A673 (cell line): ENCODE measurements at regions not wholly inside any gene's neighbourhood (a gene's known extent, or its start where the extent isn't known, plus 50 kb on each side); places are given as distances from the start of the nearest gene placed in this dataset.

Source experiments
- BruUV-seq: library from RNA; stranded (reverse); fragments of 400-500 nt; replicated peaks from 2 replicates; lab custom pipeline; 2021; lab: Mats Ljungman, UMichigan
- CTCF ChIA-PET: fragments of 300-600 bp; sonication (Branson Sonifier 250); formaldehyde crosslinking; loops from one replicate; lab custom pipeline; 2022; ENCODE audit warnings: antibody characterized with exemption; lab: Charles Lee
- POLR2A ChIA-PET: fragments of 300-600 bp; sonication (Branson Sonifier 250); formaldehyde crosslinking; loops from one replicate; lab custom pipeline; 2022; ENCODE audit warnings: antibody characterized with exemption; ENCODE audit not compliant: low non-redundant PET; lab: Charles Lee
- DNase-seq: peaks from one replicate; pipeline ENCODE4 v3.0.0-alpha.2; 2015; ENCODE audit warnings: low spot score
- H3K27ac ChIP-seq: fragments of 200-600 bp; sonication (generic); 2 replicates; pipeline ENCODE4 v1.5.1; 2016; ENCODE audit warnings: mixed run types, low read depth, mild to moderate bottlenecking, mixed read lengths, antibody characterized with exemption, low read length; ENCODE audit not compliant: poor library complexity, severe bottlenecking
- H3K27me3 ChIP-seq: fragments of 200-600 bp; sonication (generic); replicated peaks from 2 replicates; pipeline ENCODE4 v1.6.1; 2017; ENCODE audit warnings: mixed run types, low read depth, mild to moderate bottlenecking, mixed read lengths, antibody characterized with exemption, low read length; ENCODE audit not compliant: insufficient read depth, poor library complexity
- H3K36me3 ChIP-seq: fragments of 200-600 bp; sonication (generic); 2 replicates; pipeline ENCODE4 v1.6.1; 2016; ENCODE audit warnings: mixed run types, mild to moderate bottlenecking, mixed read lengths, antibody characterized with exemption, low read length; ENCODE audit not compliant: insufficient read depth, poor library complexity, severe bottlenecking
- H3K4me1 ChIP-seq: fragments of 200-600 bp; sonication (generic); 2 replicates; pipeline ENCODE4 v1.6.1; 2017; ENCODE audit warnings: mixed run types, mild to moderate bottlenecking, mixed read lengths, antibody characterized with exemption, low read length; ENCODE audit not compliant: insufficient read depth, poor library complexity, severe bottlenecking
- H3K4me3 ChIP-seq: fragments of 200-600 bp; sonication (generic); 2 replicates; pipeline ENCODE4 v1.5.1; 2016; ENCODE audit warnings: low read depth, mixed run types, mild to moderate bottlenecking, mixed read lengths, low read length; ENCODE audit not compliant: poor library complexity, severe bottlenecking
- H3K9me3 ChIP-seq: fragments of 200-600 bp; sonication (generic); 2 replicates; pipeline ENCODE4 v1.6.1; 2016; ENCODE audit warnings: mixed run types, low read depth, mild to moderate bottlenecking, mixed read lengths, antibody characterized with exemption, low read length; ENCODE audit not compliant: poor library complexity, severe bottlenecking
- CTCF ChIP-seq: fragments of 300-800, 200-600 bp; sonication (generic); conservative IDR thresholded peaks from 2 replicates; pipeline ENCODE4 v1.5.1; 2017; ENCODE audit warnings: low read depth, mild to moderate bottlenecking, antibody characterized with exemption, low read length, moderate library complexity, mixed read lengths
- EZH2 ChIP-seq: fragments of 200-600 bp; sonication (generic); IDR thresholded peaks from 2 replicates; pipeline ENCODE4 v1.6.1; 2017; ENCODE audit warnings: borderline replicate concordance, low read depth, mild to moderate bottlenecking, mixed read lengths, antibody characterized with exemption, low read length; ENCODE audit not compliant: poor library complexity, severe bottlenecking
- intact Hi-C: fragments of 100-400 bp; cut with micrococcal nuclease; formaldehyde crosslinking; loops from one replicate; pipeline ENCODE4 v1.10.0; 2022; ENCODE audit not compliant: unreplicated experiment

GRCh38 chr9:7932767-7933166, 133.2 kb upstream of the DMAC1 start:
- Histone ChIP-seq H3K4me1 (no peaks in the 10 kb centered on the region), H3K27ac (no peak overlapping the region), H3K4me3 (no peak overlapping the region), H3K9me3 (peaks cover 11% of the 10 kb centered on the region), H3K27me3 (no peaks in the 10 kb centered on the region), H3K36me3 (no peaks in the 10 kb centered on the region)
- POLR2A ChIA-PET, result no interaction called here
- CTCF ChIA-PET, result no interaction called here
- BruUV-seq, result no TSS peak
- TF ChIP-seq CTCF (no peak), EZH2 (no peak)
- no peak for DNase-seq
- intact Hi-C loops, result no loop called here

GRCh38 chr9:7930613-7931012, 131.0 kb upstream of the DMAC1 start:
- Histone ChIP-seq H3K4me3 (no peak overlapping the region), H3K4me1 (no peaks in the 10 kb centered on the region), H3K9me3 (no peaks in the 10 kb centered on the region), H3K27me3 (no peaks in the 10 kb centered on the region), H3K27ac (no peak overlapping the region), H3K36me3 (no peaks in the 10 kb centered on the region)
- ChIA-PET POLR2A (no interaction called here), CTCF (interaction anchor here (0.7 kb wide), 1 partner anchor 785 kb away, joined by 4 read pairs; no protein-coding TSS in a partner anchor)
- TF ChIP-seq CTCF (no peak), EZH2 (no peak)
- BruUV-seq, result no TSS peak
- no peak for DNase-seq
- intact Hi-C loops, result no loop called here

GRCh38 chr9:7921545-7922197, 122.1 kb upstream of the DMAC1 start:
- no peaks in the 10 kb centered on the region for H3K27me3 ChIP-seq
- CTCF ChIA-PET, result no interaction called here
- intact Hi-C loops, result loop anchor here (10.0 kb wide), 1 partner anchor 253 kb away; no protein-coding TSS in a partner anchor

More at GRCh38 chr9:7921545-7922197, 122.1 kb upstream of the DMAC1 start:
- no peaks in the 10 kb centered on the region for H3K9me3 ChIP-seq
- DNase-seq, result no peak
- POLR2A ChIA-PET, result no interaction called here
- H3K4me3 ChIP-seq, result no peak overlapping the region
- TF ChIP-seq CTCF (no peak), EZH2 (no peak)
- H3K27ac ChIP-seq, result no peak overlapping the region
- no TSS peak for BruUV-seq
- H3K36me3 ChIP-seq, result no peaks in the 10 kb centered on the region
- H3K4me1 ChIP-seq, result no peaks in the 10 kb centered on the region
